ENCODE measurements at regions not wholly inside any gene's neighbourhood (a gene's known extent, or its start where the extent isn't known, plus 50 kb on each side); places are given as distances from the start of the nearest gene placed in this dataset.

DNA sequence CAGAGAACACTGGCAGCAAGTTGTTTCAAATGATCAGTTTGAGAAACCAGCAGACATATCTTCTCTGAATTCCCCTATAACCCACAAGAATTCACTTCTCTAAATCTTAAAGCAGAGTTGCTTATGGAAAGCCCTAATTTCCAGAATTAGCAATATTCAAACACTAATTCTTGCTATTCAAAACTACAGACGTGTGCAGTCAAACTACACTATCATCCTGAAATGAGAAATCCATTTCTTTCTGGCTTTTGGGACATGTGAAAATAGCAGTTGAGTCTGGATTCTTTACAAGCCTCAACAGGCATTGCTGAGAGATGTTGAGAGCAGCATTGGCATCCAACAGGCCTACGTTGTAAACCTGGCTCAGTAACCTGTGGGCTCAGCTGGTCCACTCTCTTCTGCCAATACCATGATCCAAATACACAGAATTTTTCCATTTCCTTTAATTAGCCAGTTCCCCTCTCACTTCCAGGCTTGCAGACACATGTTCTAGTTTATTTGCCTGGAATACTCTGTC, 74.6 kb upstream of the TMTC1 start:
- FAIRE-seq: no peak
- no peak for ATAC-seq

DNA sequence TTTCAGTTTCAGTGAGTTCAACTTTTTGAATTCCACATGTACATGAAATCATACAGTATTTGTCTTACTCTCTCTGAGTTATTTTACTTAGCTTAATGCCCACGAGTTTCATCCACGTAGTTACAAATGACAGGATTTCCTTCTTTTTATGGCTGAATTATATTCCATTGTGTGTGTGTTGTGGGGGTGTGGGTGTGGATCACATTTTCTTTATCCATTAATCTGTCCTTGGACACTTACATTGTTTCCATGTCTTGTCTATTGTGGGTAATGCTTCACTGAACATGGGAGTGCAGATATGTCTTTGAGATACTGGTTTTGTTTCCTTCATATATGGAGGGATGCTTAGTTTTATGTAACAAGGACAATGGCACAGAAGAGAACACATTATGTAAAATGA, 63.5 kb upstream of the TMTC1 start:
- no peak for TF ChIP-seq HES2 (IDR thresholded peaks at IDR 0.05)
- TF ChIP-seq POLR2AphosphoS2 (conservative IDR thresholded peaks at IDR 0.05; ENCODE audit: low read length): no peak
- TF ChIP-seq RAD21 (conservative IDR thresholded peaks at IDR 0.05 in 1 of 2, IDR thresholded peaks at IDR 0.05 in 1 of 2): no peak
- no peak for TF ChIP-seq FOSL2 (IDR thresholded peaks at IDR 0.05)
- no peak for TF ChIP-seq FOSL2 (CRISPR knock-in tag; IDR thresholded peaks at IDR 0.05)
- TF ChIP-seq, protein P1, sequence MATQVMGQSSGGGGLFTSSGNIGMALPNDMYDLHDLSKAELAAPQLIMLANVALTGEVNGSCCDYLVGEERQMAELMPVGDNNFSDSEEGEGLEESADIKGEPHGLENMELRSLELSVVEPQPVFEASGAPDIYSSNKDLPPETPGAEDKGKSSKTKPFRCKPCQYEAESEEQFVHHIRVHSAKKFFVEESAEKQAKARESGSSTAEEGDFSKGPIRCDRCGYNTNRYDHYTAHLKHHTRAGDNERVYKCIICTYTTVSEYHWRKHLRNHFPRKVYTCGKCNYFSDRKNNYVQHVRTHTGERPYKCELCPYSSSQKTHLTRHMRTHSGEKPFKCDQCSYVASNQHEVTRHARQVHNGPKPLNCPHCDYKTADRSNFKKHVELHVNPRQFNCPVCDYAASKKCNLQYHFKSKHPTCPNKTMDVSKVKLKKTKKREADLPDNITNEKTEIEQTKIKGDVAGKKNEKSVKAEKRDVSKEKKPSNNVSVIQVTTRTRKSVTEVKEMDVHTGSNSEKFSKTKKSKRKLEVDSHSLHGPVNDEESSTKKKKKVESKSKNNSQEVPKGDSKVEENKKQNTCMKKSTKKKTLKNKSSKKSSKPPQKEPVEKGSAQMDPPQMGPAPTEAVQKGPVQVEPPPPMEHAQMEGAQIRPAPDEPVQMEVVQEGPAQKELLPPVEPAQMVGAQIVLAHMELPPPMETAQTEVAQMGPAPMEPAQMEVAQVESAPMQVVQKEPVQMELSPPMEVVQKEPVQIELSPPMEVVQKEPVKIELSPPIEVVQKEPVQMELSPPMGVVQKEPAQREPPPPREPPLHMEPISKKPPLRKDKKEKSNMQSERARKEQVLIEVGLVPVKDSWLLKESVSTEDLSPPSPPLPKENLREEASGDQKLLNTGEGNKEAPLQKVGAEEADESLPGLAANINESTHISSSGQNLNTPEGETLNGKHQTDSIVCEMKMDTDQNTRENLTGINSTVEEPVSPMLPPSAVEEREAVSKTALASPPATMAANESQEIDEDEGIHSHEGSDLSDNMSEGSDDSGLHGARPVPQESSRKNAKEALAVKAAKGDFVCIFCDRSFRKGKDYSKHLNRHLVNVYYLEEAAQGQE (IDR thresholded peaks at IDR 0.05): no peak
- no peak for TF ChIP-seq ZFP36 (IDR thresholded peaks at IDR 0.05; ENCODE audit: borderline replicate concordance, partially characterized antibody)
- TF ChIP-seq, protein P2, sequence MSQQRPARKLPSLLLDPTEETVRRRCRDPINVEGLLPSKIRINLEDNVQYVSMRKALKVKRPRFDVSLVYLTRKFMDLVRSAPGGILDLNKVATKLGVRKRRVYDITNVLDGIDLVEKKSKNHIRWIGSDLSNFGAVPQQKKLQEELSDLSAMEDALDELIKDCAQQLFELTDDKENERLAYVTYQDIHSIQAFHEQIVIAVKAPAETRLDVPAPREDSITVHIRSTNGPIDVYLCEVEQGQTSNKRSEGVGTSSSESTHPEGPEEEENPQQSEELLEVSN (IDR thresholded peaks at IDR 0.05; ENCODE audit: borderline replicate concordance, low read depth): no peak
- TF ChIP-seq, protein P3, sequence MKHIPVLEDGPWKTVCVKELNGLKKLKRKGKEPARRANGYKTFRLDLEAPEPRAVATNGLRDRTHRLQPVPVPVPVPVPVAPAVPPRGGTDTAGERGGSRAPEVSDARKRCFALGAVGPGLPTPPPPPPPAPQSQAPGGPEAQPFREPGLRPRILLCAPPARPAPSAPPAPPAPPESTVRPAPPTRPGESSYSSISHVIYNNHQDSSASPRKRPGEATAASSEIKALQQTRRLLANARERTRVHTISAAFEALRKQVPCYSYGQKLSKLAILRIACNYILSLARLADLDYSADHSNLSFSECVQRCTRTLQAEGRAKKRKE (CRISPR knock-in tag; IDR thresholded peaks at IDR 0.05; ENCODE audit: low read depth): no peak
- no peak for TF ChIP-seq PHF8 (IDR thresholded peaks at IDR 0.05; ENCODE audit: borderline replicate concordance, low read depth)
- TF ChIP-seq ELK1 (IDR thresholded peaks at IDR 0.05; ENCODE audit: low read depth, low read length): no peak
- TF ChIP-seq PBX3 (IDR thresholded peaks at IDR 0.05): no peak
- TF ChIP-seq JUN (IDR thresholded peaks at IDR 0.05): no peak
- TF ChIP-seq CEBPB (IDR thresholded peaks at IDR 0.05): no peak
- no peak for TF ChIP-seq TFCP2L1 (CRISPR knock-in tag; IDR thresholded peaks at IDR 0.05)
- no peak for TF ChIP-seq NFE2L2 (conservative IDR thresholded peaks at IDR 0.05; ENCODE audit: low read length)
- Histone ChIP-seq H3K27ac (no peak overlapping the region), H3K9me3 (no peaks in the 10 kb centered on the region), H3K4me2 (no peak overlapping the region), H3K4me3 (no peak overlapping the region), H3K4me1 (no peaks in the 10 kb centered on the region)
- ChIA-PET POLR2A (no interaction called here), CTCF (no interaction called here)
- WGBS (ENCODE audit: missing lambda C conversion rate): 0% methylated on average over 2 of the region's 2 CpGs
- ATAC-seq (no peak), FAIRE-seq (no peak), DNase-seq (ENCODE audit: low read depth in 1 of 2, low spot score in 1 of 2) (no peak)

More for the DNA sequence above, 74.6 kb upstream of the TMTC1 start:
- ChIA-PET POLR2A (no interaction called here), CTCF (interaction anchor here (1.3 kb wide), 1 partner anchor 9 kb away, joined by 4 read pairs; no protein-coding TSS in a partner anchor)
- Histone ChIP-seq H3K4me1 (no peaks in the 10 kb centered on the region), H3K4me3 (no peak overlapping the region), H3K4me2 (no peak overlapping the region), H3K27ac (no peak overlapping the region), H3K9me3 (no peaks in the 10 kb centered on the region)
- 0% methylated on average over 2 of the region's 2 CpGs for WGBS (ENCODE audit: missing lambda C conversion rate)
- no peak for TF ChIP-seq KDM1A (IDR thresholded peaks at IDR 0.05; ENCODE audit: low read depth)
- TF ChIP-seq CBX8 (IDR thresholded peaks at IDR 0.05): no peak
- no peak for TF ChIP-seq SREBF2 (IDR thresholded peaks at IDR 0.05)
- TF ChIP-seq NPAS2 (CRISPR knock-in tag; IDR thresholded peaks at IDR 0.05; ENCODE audit: borderline replicate concordance): no peak
- TF ChIP-seq ZNF302 (CRISPR knock-in tag; IDR thresholded peaks at IDR 0.05): no peak
- TF ChIP-seq ZC3H11A (IDR thresholded peaks at IDR 0.05): no peak
- TF ChIP-seq PBX3 (IDR thresholded peaks at IDR 0.05): no peak
- no peak for TF ChIP-seq FOSB (CRISPR knock-in tag; IDR thresholded peaks at IDR 0.05)
- TF ChIP-seq NR3C1 (IDR thresholded peaks at IDR 0.05): no peak
- no peak for TF ChIP-seq NFE2L2 (conservative IDR thresholded peaks at IDR 0.05; ENCODE audit: low read length)
- no peak for TF ChIP-seq JUNB (IDR thresholded peaks at IDR 0.05)
- TF ChIP-seq EHF (CRISPR knock-in tag; IDR thresholded peaks at IDR 0.05): no peak
- TF ChIP-seq MAFK (IDR thresholded peaks at IDR 0.05; ENCODE audit: partially characterized antibody): no peak
- no peak for TF ChIP-seq RCOR1 (IDR thresholded peaks at IDR 0.05; ENCODE audit: low read depth, low read length)
- no peak for TF ChIP-seq HEYL (CRISPR knock-in tag; IDR thresholded peaks at IDR 0.05)
- no peak for TF ChIP-seq EHMT2 (IDR thresholded peaks at IDR 0.05; ENCODE audit: low read depth)
- no peak for DNase-seq (ENCODE audit: low read depth in 1 of 2, low spot score in 1 of 2)

Data from A549 (cell line).